PC-9 (cell line): ENCODE measurements at regions not wholly inside any gene's neighbourhood (a gene's known extent, or its start where the extent isn't known, plus 50 kb on each side); places are given as distances from the start of the nearest gene placed in this dataset.

ENCODE experiments used
- BruUV-seq: library from RNA; stranded (reverse); fragments of 400-500 nt; replicated peaks from 2 replicates; lab custom pipeline; 2021; lab: Mats Ljungman, UMichigan
- CTCF ChIA-PET: fragments of 300-600 bp; sonication (Branson Sonifier 250); formaldehyde crosslinking; loops from one replicate; lab custom pipeline; 2022; ENCODE audit warnings: antibody characterized with exemption; lab: Charles Lee
- POLR2A ChIA-PET: fragments of 300-600 bp; sonication (Branson Sonifier 250); formaldehyde crosslinking; loops from one replicate; lab custom pipeline; 2022; ENCODE audit warnings: antibody characterized with exemption; ENCODE audit not compliant: unreplicated experiment; lab: Charles Lee
- DNase-seq, 2 experiments: peaks; one replicate each; pipeline versions ENCODE4 v3.0.0 to v3.0.0-alpha.2; 2015 to 2022; ENCODE audit warnings: mixed read lengths in 1 of 2
- H2AFZ ChIP-seq: fragments of 200-600 bp; sonication (generic); 2 replicates; pipeline ENCODE4 v1.8.1; 2017; ENCODE audit warnings: antibody characterized with exemption
- H3F3A ChIP-seq: fragments of 200-600 bp; sonication (generic); 2 replicates; pipeline ENCODE4 v1.8.1; 2017; ENCODE audit warnings: antibody characterized with exemption, mild to moderate bottlenecking, low read depth; ENCODE audit not compliant: insufficient read depth
- H3K27ac ChIP-seq: fragments of 200-600 bp; sonication (generic); 2 replicates; pipeline ENCODE4 v1.6.1; 2016; ENCODE audit warnings: mixed run types
- H3K27me3 ChIP-seq: fragments of 200-600 bp; sonication (generic); 2 replicates; pipeline ENCODE4 v1.6.1; 2016; ENCODE audit warnings: low read depth, mixed run types; ENCODE audit not compliant: insufficient read depth
- H3K36me3 ChIP-seq: fragments of 200-600 bp; sonication (generic); 2 replicates; pipeline ENCODE4 v1.6.1; 2016; ENCODE audit warnings: low read depth, mixed run types
- H3K4me1 ChIP-seq: fragments of 200-600 bp; sonication (generic); replicated peaks from 2 replicates; pipeline ENCODE4 v1.6.1; 2016; ENCODE audit warnings: mixed run types; ENCODE audit not compliant: insufficient read depth
- H3K4me2 ChIP-seq: fragments of 200-600 bp; sonication (generic); 2 replicates; pipeline ENCODE4 v1.6.1; 2017; ENCODE audit warnings: mixed run types
- H3K4me3 ChIP-seq: fragments of 200-600 bp; sonication (generic); 2 replicates; pipeline ENCODE4 v1.6.1; 2016; ENCODE audit warnings: mixed run types
- H3K79me2 ChIP-seq: fragments of 200-600 bp; sonication (generic); 2 replicates; pipeline ENCODE4 v1.6.1; 2017; ENCODE audit warnings: low read depth, mixed run types
- H3K9me2 ChIP-seq: fragments of 200-600 bp; sonication (generic); 2 replicates; pipeline ENCODE4 v1.8.1; 2017; ENCODE audit warnings: mild to moderate bottlenecking; ENCODE audit not compliant: insufficient read depth
- H3K9me3 ChIP-seq: fragments of 200-600 bp; sonication (generic); 2 replicates; pipeline ENCODE4 v1.8.1; 2016; ENCODE audit warnings: low read depth; ENCODE audit not compliant: insufficient read depth
- H4K20me1 ChIP-seq: fragments of 200-600 bp; sonication (generic); 2 replicates; pipeline ENCODE4 v1.8.1; 2017; ENCODE audit not compliant: insufficient read depth
- EZH2 ChIP-seq: fragments of 200-600 bp; sonication (generic); IDR thresholded peaks from 2 replicates; pipeline ENCODE4 v1.8.0; 2017; ENCODE audit warnings: antibody characterized with exemption, low read depth
- intact Hi-C: fragments of 100-400 bp; cut with micrococcal nuclease; formaldehyde crosslinking; loops from one replicate; pipeline ENCODE4 v1.10.0; 2022; ENCODE audit not compliant: unreplicated experiment
- TF ChIP-seq, protein P1 (sequence below): fragments of 200-600 bp; sonication (generic); conservative IDR thresholded peaks from 2 replicates; pipeline ENCODE4 v1.6.1; 2017; ENCODE audit warnings: mixed run types, antibody characterized with exemption, mild to moderate bottlenecking, moderate library complexity

DNA sequence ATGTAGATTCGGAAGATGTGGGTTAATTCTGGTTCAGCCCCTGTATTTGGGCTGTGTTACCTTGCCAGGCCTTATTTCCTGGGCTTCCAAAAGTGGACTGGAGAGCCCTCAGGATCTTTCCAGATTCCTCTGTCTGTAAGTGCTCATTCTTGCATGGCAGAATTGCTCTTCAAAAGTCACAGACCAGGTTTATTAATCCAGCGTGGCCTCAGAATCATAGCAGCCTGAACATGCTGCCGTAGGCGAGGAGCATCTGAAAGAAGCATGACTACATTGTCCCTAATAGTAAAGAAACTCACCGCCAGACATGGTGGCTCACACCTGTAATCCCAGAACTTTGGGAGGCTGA is 307.8 kb downstream of the GADD45G start:
- intact Hi-C loops, result no loop called here

DNA sequence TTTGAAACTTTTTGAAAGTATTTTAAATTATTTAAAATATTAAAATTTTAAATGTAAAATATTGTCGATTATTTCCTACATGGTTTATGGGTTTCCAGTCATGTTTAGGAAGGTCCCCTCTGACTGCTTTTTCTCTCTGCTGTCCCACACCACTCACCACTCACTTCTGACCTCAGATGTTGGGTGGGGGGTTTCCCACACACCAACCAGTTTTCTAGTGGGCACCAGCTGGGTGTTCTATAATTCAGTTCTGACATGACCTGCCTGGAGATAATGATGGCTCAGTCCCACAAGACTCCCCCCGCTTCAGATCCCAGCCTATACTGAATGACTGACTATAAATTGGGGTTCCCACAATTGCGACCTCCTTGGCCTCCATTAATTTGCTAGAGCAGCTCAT is 310.4 kb downstream of the GADD45G start:
- Histone ChIP-seq H3F3A (no peaks in the 10 kb centered on the region), H3K79me2 (no peaks in the 10 kb centered on the region), H3K9me2 (no peaks in the 10 kb centered on the region), H3K4me2 (no peak overlapping the region), H3K9me3 (no peaks in the 10 kb centered on the region), H3K27me3 (peaks cover 70% of the 10 kb centered on the region), H3K4me3 (no peak overlapping the region), H4K20me1 (no peaks in the 10 kb centered on the region), H3K27ac (no peak overlapping the region), H2AFZ (no peak overlapping the region), H3K36me3 (no peaks in the 10 kb centered on the region), H3K4me1 (no peaks in the 10 kb centered on the region)
- DNase-seq, result no peak
- BruUV-seq, result no TSS peak
- intact Hi-C loops, result no loop called here
- CTCF ChIA-PET, result no interaction called here
- TF ChIP-seq EZH2, result no peak
- TF ChIP-seq, protein P1, sequence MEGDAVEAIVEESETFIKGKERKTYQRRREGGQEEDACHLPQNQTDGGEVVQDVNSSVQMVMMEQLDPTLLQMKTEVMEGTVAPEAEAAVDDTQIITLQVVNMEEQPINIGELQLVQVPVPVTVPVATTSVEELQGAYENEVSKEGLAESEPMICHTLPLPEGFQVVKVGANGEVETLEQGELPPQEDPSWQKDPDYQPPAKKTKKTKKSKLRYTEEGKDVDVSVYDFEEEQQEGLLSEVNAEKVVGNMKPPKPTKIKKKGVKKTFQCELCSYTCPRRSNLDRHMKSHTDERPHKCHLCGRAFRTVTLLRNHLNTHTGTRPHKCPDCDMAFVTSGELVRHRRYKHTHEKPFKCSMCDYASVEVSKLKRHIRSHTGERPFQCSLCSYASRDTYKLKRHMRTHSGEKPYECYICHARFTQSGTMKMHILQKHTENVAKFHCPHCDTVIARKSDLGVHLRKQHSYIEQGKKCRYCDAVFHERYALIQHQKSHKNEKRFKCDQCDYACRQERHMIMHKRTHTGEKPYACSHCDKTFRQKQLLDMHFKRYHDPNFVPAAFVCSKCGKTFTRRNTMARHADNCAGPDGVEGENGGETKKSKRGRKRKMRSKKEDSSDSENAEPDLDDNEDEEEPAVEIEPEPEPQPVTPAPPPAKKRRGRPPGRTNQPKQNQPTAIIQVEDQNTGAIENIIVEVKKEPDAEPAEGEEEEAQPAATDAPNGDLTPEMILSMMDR, result no peak
- POLR2A ChIA-PET, result no interaction called here

More for the DNA sequence above, 307.8 kb downstream of the GADD45G start:
- no peak overlapping the region for H3K27ac ChIP-seq
- no peak overlapping the region for H3K4me2 ChIP-seq
- DNase-seq, result no peak
- H3K4me3 ChIP-seq, result no peak overlapping the region
- TF ChIP-seq EZH2, result no peak
- TF ChIP-seq, protein P1, result no peak
- H3F3A ChIP-seq, result no peaks in the 10 kb centered on the region
- no peaks in the 10 kb centered on the region for H3K9me2 ChIP-seq
- H3K9me3 ChIP-seq, result no peaks in the 10 kb centered on the region
- H2AFZ ChIP-seq, result no peak overlapping the region
- ChIA-PET CTCF (no interaction called here), POLR2A (no interaction called here)
- BruUV-seq, result no TSS peak
- H3K27me3 ChIP-seq, result peaks cover 61% of the 10 kb centered on the region
- H3K4me1 ChIP-seq, result no peaks in the 10 kb centered on the region
- no peaks in the 10 kb centered on the region for H3K36me3 ChIP-seq
- no peaks in the 10 kb centered on the region for H3K79me2 ChIP-seq
- no peaks in the 10 kb centered on the region for H4K20me1 ChIP-seq

DNA sequence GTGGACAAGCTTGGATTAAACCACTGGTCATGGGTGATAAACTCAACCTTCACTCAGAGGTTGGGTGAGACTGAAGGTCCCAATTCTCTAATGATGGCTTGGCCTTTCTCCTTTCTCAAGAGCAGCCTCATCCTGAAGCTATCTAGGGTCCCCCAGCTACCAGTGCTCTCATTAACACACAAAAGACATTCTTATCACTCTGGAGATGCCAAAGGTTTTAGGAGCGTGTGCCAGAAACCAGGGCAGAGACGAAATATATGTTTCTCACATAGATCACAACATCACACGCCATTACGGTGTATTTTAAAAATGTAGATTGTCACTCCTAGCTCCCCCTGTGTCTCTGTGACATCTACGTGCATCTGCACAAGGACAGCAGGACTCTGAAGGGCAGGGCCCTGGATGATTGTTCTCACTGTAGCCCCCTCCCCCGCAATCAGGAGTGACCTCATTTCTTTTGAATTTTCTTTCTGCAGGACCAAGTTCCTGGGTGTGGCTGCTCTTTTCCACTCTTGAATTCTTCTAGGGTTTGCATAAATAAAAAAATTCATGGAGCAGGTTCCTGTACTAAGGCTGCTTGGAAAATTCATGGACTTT is 311.3 kb downstream of the GADD45G start:
- no peaks in the 10 kb centered on the region for H3K9me3 ChIP-seq
- no peak overlapping the region for H3K4me2 ChIP-seq
- DNase-seq, result no peak
- BruUV-seq, result no TSS peak
- TF ChIP-seq, protein P1, result no peak
- H4K20me1 ChIP-seq, result no peaks in the 10 kb centered on the region
- no peaks in the 10 kb centered on the region for H3K4me1 ChIP-seq
- H3K79me2 ChIP-seq, result no peaks in the 10 kb centered on the region
- no peaks in the 10 kb centered on the region for H3F3A ChIP-seq
- intact Hi-C loops, result no loop called here
- POLR2A ChIA-PET, result no interaction called here
- peaks cover 72% of the 10 kb centered on the region for H3K27me3 ChIP-seq
- no peaks in the 10 kb centered on the region for H3K36me3 ChIP-seq
- H2AFZ ChIP-seq, result no peak overlapping the region
- H3K9me2 ChIP-seq, result no peaks in the 10 kb centered on the region
- H3K27ac ChIP-seq, result no peak overlapping the region
- CTCF ChIA-PET, result no interaction called here
- H3K4me3 ChIP-seq, result no peak overlapping the region
